Peyer's patch (tissue), 4 donors: ENCODE measurements at regions not wholly inside any gene's neighbourhood (a gene's known extent, or its start where the extent isn't known, plus 50 kb on each side); places are given as distances from the start of the nearest gene placed in this dataset.

Source experiments
- CTCF ChIP-seq, 6 experiments: fragments of 450-650 bp in 4 of 6; fragments of 200-600 bp in 2 of 6; sonication (generic) in 1 of 6; IDR thresholded peaks; one replicate each; pipeline ENCODE4 v1.5.1; 2017 to 2019; ENCODE audit warnings: antibody characterized with exemption in 6 of 6, mild to moderate bottlenecking in 3 of 6, moderate library complexity in 1 of 6
- POLR2A ChIP-seq, 2 donors: fragments of 450-650 bp; IDR thresholded peaks; one replicate each; pipeline ENCODE4 v1.5.1; 2017; ENCODE audit warnings: antibody characterized with exemption in 2 of 2, mild to moderate bottlenecking in 2 of 2, moderate library complexity in 2 of 2

- TF ChIP-seq POLR2A (IDR thresholded peaks at IDR 0.05) (no peak), CTCF (IDR thresholded peaks at IDR 0.05) (no peak)
Observed at GRCh38 chr14:62076368-62076767, 314.1 kb downstream of the SNAPC1 start.
